ENCODE measurements at regions not wholly inside any gene's neighbourhood (a gene's known extent, or its start where the extent isn't known, plus 50 kb on each side); places are given as distances from the start of the nearest gene placed in this dataset.

DNA sequence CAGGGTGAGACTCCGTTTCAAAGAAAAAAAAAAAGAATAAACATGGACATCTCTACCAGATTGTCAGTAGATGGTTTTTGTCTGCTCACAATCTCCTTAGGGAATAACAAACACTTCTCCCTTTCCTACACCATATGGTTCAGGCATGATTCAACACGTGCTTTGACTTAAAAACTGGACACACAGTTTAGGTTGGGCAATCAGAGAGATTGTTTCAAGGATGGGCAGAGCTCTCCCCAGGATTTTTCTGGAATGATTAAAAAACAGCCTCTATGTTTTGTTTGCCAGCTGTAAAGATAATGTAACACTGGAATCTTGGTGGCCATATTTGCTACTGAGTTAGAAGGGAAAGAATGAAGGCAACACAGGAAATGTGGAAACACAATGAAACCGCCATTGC lies 150.1 kb upstream of the TSC22D1 start:
- Histone ChIP-seq H4K20me1 (ENCODE audit: insufficient read depth, poor library complexity, severe bottlenecking) (no peaks in the 10 kb centered on the region), H3K4me2 (no peak overlapping the region), H3K4me3 (no peak overlapping the region), H3K9me3 (ENCODE audit: low read depth) (no peaks in the 10 kb centered on the region), H3K79me2 (no peaks in the 10 kb centered on the region), H2AFZ (no peak overlapping the region), H3K27ac (no peak overlapping the region), H3K27me3 (no peaks in the 10 kb centered on the region), H3K4me1 (ENCODE audit: insufficient read depth) (no peaks in the 10 kb centered on the region), H3K9me2 (replicated peaks; ENCODE audit: insufficient read depth) (no peaks in the 10 kb centered on the region), H3K36me3 (replicated peaks; ENCODE audit: insufficient read depth, low read depth) (no peaks in the 10 kb centered on the region)
- no peak for TF ChIP-seq EZH2 (IDR thresholded peaks at IDR 0.05; ENCODE audit: borderline replicate concordance)
- no peak for TF ChIP-seq EZH2phosphoT487 (IDR thresholded peaks at IDR 0.05; ENCODE audit: low read depth, severe bottlenecking, unreplicated experiment)
- no peak for TF ChIP-seq CTCF (IDR thresholded peaks at IDR 0.05; ENCODE audit: poor library complexity)
- 81% methylated on average over 3 of the region's 3 CpGs for WGBS (ENCODE audit: low lambda C conversion rate, missing lambda C conversion rate)
- no peak for DNase-seq (ENCODE audit: low spot score)

- Histone ChIP-seq H2AFZ (no peak overlapping the region), H3K4me3 (no peak overlapping the region), H3K9me2 (replicated peaks; ENCODE audit: insufficient read depth) (no peaks in the 10 kb centered on the region), H3K4me2 (no peak overlapping the region), H3K36me3 (replicated peaks; ENCODE audit: insufficient read depth, low read depth) (no peaks in the 10 kb centered on the region), H3K4me1 (ENCODE audit: insufficient read depth) (no peaks in the 10 kb centered on the region), H3K27ac (peak overlapping the region; percentile 15), H3K27me3 (no peaks in the 10 kb centered on the region), H4K20me1 (ENCODE audit: insufficient read depth, poor library complexity, severe bottlenecking) (no peaks in the 10 kb centered on the region), H3K79me2 (no peaks in the 10 kb centered on the region), H3K9me3 (ENCODE audit: low read depth) (no peaks in the 10 kb centered on the region)
- no peak for TF ChIP-seq EZH2phosphoT487 (IDR thresholded peaks at IDR 0.05; ENCODE audit: low read depth, severe bottlenecking, unreplicated experiment)
- TF ChIP-seq EZH2 (IDR thresholded peaks at IDR 0.05; ENCODE audit: borderline replicate concordance) = no peak
- TF ChIP-seq CTCF (IDR thresholded peaks at IDR 0.05; ENCODE audit: poor library complexity) = no peak
- no peak for DNase-seq (ENCODE audit: low spot score)
- 88% methylated on average over 3 of the region's 3 CpGs for WGBS (ENCODE audit: low lambda C conversion rate, missing lambda C conversion rate)
Measured at GRCh38 chr13:44719857-44720671, 143.9 kb upstream of the TSC22D1 start.

DNA sequence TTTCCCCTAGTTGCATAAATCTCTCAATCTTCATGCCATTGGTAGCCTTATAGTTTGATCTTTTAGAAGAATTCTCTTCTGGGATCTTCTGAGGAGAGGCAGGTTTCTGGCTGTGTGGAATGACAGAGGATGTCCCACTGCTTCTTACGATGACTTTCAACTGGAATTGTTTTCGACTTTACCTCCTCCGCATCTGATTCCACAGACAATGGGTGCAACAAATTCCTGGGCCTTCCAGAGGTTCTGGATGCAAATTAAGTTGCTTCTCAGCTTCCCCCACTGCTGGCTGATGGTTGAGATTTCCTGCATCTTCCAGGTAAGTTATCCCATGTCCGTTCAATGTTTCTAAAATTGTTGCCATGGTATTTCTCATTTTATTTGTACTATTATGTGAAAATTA lies 142.3 kb upstream of the TSC22D1 start:
- Histone ChIP-seq H3K79me2 (no peaks in the 10 kb centered on the region), H3K4me2 (no peak overlapping the region), H3K36me3 (replicated peaks; ENCODE audit: insufficient read depth, low read depth) (no peaks in the 10 kb centered on the region), H3K9me3 (ENCODE audit: low read depth) (no peaks in the 10 kb centered on the region), H2AFZ (no peak overlapping the region), H3K9me2 (replicated peaks; ENCODE audit: insufficient read depth) (no peaks in the 10 kb centered on the region), H3K4me1 (ENCODE audit: insufficient read depth) (peaks cover 5% of the 10 kb centered on the region), H3K27me3 (no peaks in the 10 kb centered on the region), H4K20me1 (ENCODE audit: insufficient read depth, poor library complexity, severe bottlenecking) (no peaks in the 10 kb centered on the region), H3K27ac (no peak overlapping the region), H3K4me3 (no peak overlapping the region)
- no peak for TF ChIP-seq EZH2phosphoT487 (IDR thresholded peaks at IDR 0.05; ENCODE audit: low read depth, severe bottlenecking, unreplicated experiment)
- TF ChIP-seq CTCF (IDR thresholded peaks at IDR 0.05; ENCODE audit: poor library complexity) = no peak
- no peak for TF ChIP-seq EZH2 (IDR thresholded peaks at IDR 0.05; ENCODE audit: borderline replicate concordance)
- no peak for DNase-seq (ENCODE audit: low spot score)
- 84% methylated on average over 4 of the region's 4 CpGs for WGBS (ENCODE audit: low lambda C conversion rate, missing lambda C conversion rate)
